GM21447 (cell line): ENCODE measurements at regions not wholly inside any gene's neighbourhood (a gene's known extent, or its start where the extent isn't known, plus 50 kb on each side); places are given as distances from the start of the nearest gene placed in this dataset.

Source experiments
- ATAC-seq: cut with Tn5 transposase; IDR thresholded peaks from one replicate; pipeline ENCODE4 v1.9.1; 2021; ENCODE audit not compliant: unreplicated experiment

- ATAC-seq, result no peak
These were observed 537.3 kb upstream of the SEMA6D start for GRCh38 chr15:47179988-47180387.

- no peak for ATAC-seq
These were observed 534.5 kb upstream of the SEMA6D start for GRCh38 chr15:47182818-47183217.

DNA sequence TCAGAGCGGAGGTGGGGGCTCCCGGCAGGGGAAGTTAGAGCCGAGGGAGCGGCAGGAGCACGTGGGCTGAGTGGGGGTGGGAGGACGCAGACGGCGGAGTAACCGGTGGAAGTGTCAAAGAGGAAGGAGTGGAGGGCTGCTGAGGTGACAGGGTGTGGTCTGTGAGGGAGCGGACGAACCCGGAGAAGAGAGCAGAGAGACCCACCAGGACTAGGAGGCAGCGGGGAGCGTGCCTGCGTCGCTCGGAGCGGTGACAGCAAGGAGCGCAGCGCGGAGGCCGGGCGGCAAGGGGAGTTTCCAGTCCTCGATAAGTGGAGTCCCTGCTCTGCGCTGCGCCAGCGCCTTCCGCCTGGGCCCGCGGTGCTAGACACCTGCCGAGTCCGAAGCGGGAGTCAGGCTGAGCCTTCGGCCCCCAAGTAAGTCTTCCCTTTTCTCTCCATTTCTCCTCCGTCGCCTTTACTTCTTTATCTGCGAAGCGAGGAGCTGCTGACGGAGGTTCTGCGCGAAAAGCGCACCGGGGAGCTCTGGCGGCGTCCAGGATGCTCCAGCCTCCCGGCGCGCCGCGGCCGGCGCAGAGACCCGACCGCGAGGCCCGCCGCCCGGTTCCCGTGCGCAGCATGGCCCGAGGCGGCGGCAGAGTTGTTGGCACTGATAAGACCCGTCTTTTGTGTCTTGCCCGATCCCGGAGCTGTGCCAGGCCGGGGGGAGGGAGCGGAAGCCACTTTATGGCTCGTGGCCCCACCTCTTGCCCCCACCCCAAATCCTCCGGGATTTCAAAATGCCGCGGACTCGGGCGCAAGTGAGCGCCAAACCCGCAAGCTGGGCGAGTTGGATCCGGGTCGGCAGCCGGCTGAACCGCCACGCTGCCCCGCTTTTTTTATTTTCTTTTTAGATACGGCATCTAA is 533.0 kb upstream of the SEMA6D start:
- ATAC-seq, result no peak

DNA sequence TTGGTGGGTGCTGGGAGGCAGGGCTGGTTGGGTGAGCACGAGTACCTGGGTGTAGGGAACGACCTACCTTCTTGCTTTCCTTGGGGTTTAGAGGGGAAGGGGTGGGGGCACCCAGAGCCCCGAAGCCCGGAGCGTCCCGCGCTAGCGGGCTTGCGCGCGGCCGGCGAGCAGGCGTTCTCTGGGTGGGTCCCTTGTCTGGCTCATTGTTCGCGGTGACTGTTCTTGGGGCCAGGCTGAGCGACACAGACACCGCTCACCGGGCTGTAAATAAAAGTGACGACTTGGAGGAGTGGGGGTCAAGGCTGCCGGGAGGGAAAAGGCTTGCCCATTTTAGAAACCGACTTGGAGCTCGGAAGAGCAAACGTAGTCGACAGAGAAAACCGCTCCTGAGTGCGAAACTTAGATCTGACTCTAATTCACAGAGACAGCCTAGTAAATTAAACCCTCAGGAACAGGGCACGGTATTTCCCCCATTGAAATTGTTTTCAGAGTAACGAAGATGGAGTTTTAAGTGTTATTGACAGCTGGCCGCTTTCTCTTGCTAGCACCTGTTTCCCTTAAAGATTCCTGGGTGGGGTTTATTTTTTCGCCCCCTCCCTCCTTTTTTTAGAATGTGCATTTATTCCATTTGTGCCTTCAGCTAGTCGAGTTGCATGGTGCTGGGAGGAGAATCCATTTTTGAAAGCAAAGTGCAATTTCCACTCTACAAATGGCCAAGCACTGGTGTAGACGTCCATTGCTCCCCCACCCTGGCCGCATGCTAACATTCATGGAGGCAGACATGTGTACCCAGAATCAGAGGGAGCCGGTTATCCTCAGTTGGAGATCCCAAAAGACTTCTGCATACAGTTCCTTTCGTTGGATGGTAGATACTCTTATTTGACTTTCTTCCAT is 532.1 kb upstream of the SEMA6D start:
- ATAC-seq, result no peak

GRCh38 chr15:47186075-47186474 is 531.2 kb upstream of the SEMA6D start:
- ATAC-seq, result no peak

GRCh38 chr15:47188758-47189507 is 528.4 kb upstream of the SEMA6D start:
- no peak for ATAC-seq

DNA sequence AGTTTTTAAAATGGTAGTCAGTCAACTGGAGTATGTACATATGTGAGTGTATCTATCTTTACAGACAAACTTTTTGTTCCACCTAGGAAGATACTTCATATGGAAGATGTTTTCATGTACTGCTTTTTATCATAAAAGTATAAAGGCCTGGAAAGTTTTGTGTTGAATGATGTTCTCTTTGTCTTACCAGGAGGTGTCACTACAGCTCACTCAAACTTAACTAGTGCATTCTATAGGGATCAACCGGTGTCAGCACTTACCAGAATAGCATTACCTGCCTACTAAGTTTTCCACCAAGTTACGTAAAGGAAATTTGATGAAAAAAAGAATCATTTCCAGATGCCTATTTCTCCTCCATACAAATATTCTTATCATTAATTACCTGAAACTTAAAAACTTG is 522.6 kb upstream of the SEMA6D start:
- no peak for ATAC-seq

GRCh38 chr15:47196048-47196447 is 521.3 kb upstream of the SEMA6D start:
- peak; percentile 80 for ATAC-seq

GRCh38 chr15:47203993-47204392 is 513.3 kb upstream of the SEMA6D start:
- no peak for ATAC-seq

DNA sequence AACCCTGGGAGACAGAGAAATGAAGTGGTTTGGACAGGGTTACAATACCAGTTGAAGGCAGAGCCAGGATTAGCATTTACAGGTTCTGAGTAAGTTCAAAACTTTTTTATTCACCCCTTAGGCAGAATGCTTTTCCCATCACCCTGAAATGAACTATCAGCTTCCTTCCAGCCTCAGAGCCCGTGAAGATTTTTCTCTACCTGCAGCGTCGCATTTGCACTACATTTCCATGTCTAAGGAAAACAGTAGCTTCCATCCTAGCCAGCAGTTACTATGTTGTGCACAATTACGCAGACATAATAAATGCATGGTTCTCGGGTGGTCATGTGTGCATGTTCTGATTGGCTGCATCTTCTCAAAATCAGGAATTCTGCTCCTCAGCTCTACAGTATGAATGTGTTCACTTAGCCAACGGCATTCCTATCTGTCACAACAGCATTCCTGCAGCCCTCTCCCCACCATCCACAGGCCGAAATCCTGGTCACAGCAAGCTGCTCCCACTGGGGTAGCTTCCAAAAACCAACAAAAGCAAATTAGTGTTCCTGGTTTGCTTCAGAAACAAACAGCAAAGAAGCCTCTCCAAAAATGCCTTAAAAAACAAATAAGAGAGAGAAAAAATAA is 510.8 kb upstream of the SEMA6D start:
- no peak for ATAC-seq

DNA sequence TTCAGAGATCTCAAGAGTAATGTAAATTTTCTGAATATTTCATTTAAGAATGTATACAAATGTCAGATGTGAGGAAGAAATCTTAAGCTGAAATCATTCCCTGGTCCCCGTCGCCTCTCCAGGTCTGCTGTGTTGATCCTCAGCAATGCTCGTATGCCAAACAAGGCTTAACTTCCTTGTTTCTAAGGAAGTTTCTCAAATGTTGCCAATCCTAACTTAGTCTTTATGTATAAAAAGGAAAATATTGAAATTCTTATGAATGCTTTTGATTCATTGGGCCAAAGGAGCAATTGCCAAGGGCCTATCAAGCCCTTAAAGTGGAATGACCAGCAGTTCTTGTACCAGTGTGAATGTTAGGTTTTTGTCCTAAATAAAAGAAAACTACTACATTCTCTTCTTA is 507.7 kb upstream of the SEMA6D start:
- no peak for ATAC-seq

- no peak for ATAC-seq
These were observed 504.9 kb upstream of the SEMA6D start for GRCh38 chr15:47212222-47213010.

- no peak for ATAC-seq
These were observed 503.4 kb upstream of the SEMA6D start for GRCh38 chr15:47213883-47214282.

- no peak for ATAC-seq
These were observed 499.0 kb upstream of the SEMA6D start for GRCh38 chr15:47218295-47218694.

- ATAC-seq, result no peak
These were observed 472.9 kb upstream of the SEMA6D start for GRCh38 chr15:47244361-47244760.

GRCh38 chr15:47246317-47246716 is 471.0 kb upstream of the SEMA6D start:
- no peak for ATAC-seq

DNA sequence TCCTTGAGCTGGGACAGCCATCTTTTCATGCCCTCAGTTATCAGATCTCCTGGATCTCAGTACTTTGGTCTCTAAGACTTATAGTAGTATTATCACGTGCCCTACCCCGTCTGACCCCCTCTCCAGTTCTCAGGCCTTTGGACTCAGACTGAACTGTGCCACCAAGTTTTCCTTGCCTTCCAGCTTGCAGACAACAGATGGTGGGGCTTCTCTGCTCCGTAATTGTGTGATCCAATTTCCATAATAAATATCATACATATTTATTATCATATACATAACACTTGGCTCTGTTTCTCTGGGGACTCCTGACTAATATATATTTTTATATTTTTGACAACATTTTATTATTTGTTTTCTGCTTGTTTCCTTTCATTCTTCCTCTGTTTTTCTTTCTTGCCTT is 458.8 kb upstream of the SEMA6D start:
- ATAC-seq, result no peak

- ATAC-seq, result no peak
These were observed 451.6 kb upstream of the SEMA6D start for GRCh38 chr15:47265686-47266085.

GRCh38 chr15:47266566-47266965 is 450.7 kb upstream of the SEMA6D start:
- no peak for ATAC-seq

- no peak for ATAC-seq
These were observed 443.4 kb upstream of the SEMA6D start for GRCh38 chr15:47273864-47274263.
